Colonic mucosa (tissue), 4 donors: ENCODE measurements at regions not wholly inside any gene's neighbourhood (a gene's known extent, or its start where the extent isn't known, plus 50 kb on each side); places are given as distances from the start of the nearest gene placed in this dataset.

Experiments used
- DNase-seq: peaks from one replicate; pipeline ENCODE4 v3.0.0-alpha.2; 2020
- H3K27ac ChIP-seq: fragments of 200-600 bp; one replicate; pipeline ENCODE4 v1.8.0; 2021
- H3K27me3 ChIP-seq: fragments of 200-600 bp; one replicate; pipeline ENCODE4 v1.8.0; 2021
- H3K36me3 ChIP-seq: fragments of 200-600 bp; one replicate; pipeline ENCODE4 v1.8.0; 2021
- H3K4me1 ChIP-seq: fragments of 200-600 bp; one replicate; pipeline ENCODE4 v1.8.0; 2021; ENCODE audit warnings: mild to moderate bottlenecking
- H3K4me3 ChIP-seq: fragments of 200-600 bp; one replicate; pipeline ENCODE4 v1.8.0; 2021
- H3K9ac ChIP-seq, 2 donors: one replicate each; pipeline ENCODE4 v1.7.0; 2013; ENCODE audit warnings: control low read depth in 2 of 2, low read depth in 2 of 2, low read length in 2 of 2
- H3K9me3 ChIP-seq: fragments of 200-600 bp; one replicate; pipeline ENCODE4 v1.8.0; 2021
- CTCF ChIP-seq: fragments of 200-600 bp; IDR thresholded peaks from one replicate; pipeline ENCODE4 v1.8.0; 2022; ENCODE audit warnings: antibody characterized with exemption, mild to moderate bottlenecking
- intact Hi-C: fragments of 100-400 bp; cut with DNase I; formaldehyde crosslinking; loops from one replicate; pipeline ENCODE4 v1.14.1; 2022
- donor health status: healthy.
- donor health status: DM: no; HTN: no; CAD: no.
- donor health status: DM: no; HTN: no; CAD: no.

- TF ChIP-seq CTCF: no peak
- no peak overlapping the region for H3K27ac ChIP-seq
- no peak for DNase-seq
- no peaks in the 10 kb centered on the region for H3K36me3 ChIP-seq
- intact Hi-C loops: no loop called here
- no peak overlapping the region for H3K4me3 ChIP-seq
- H3K9ac ChIP-seq: no peak overlapping the region
- H3K9me3 ChIP-seq: no peaks in the 10 kb centered on the region
- no peaks in the 10 kb centered on the region for H3K27me3 ChIP-seq
- H3K4me1 ChIP-seq: no peaks in the 10 kb centered on the region
Measured at GRCh38 chr4:115356176-115356575, 242.8 kb upstream of the NDST4 start.

- Histone ChIP-seq H3K36me3 (no peaks in the 10 kb centered on the region), H3K27me3 (no peaks in the 10 kb centered on the region), H3K9ac (no peak overlapping the region), H3K4me3 (no peak overlapping the region), H3K9me3 (no peaks in the 10 kb centered on the region), H3K4me1 (no peaks in the 10 kb centered on the region), H3K27ac (no peak overlapping the region)
- DNase-seq: no peak
- intact Hi-C loops: no loop called here
- TF ChIP-seq CTCF: no peak
Measured at GRCh38 chr4:115355329-115355728, 241.9 kb upstream of the NDST4 start.

GRCh38 chr4:115353370-115353769 lies 239.9 kb upstream of the NDST4 start:
- Histone ChIP-seq H3K9me3 (no peaks in the 10 kb centered on the region), H3K27me3 (no peaks in the 10 kb centered on the region), H3K4me3 (no peak overlapping the region), H3K9ac (no peak overlapping the region), H3K4me1 (no peaks in the 10 kb centered on the region), H3K27ac (no peak overlapping the region), H3K36me3 (no peaks in the 10 kb centered on the region)
- intact Hi-C loops: no loop called here
- DNase-seq: no peak
- no peak for TF ChIP-seq CTCF

- Histone ChIP-seq H3K27me3 (no peaks in the 10 kb centered on the region), H3K9me3 (no peaks in the 10 kb centered on the region), H3K27ac (no peak overlapping the region), H3K36me3 (no peaks in the 10 kb centered on the region), H3K4me3 (no peak overlapping the region), H3K9ac (no peak overlapping the region), H3K4me1 (no peaks in the 10 kb centered on the region)
- no peak for DNase-seq
- TF ChIP-seq CTCF: no peak
- intact Hi-C loops: no loop called here
Measured at GRCh38 chr4:115343171-115343570, 229.8 kb upstream of the NDST4 start.

GRCh38 chr4:115334736-115335411 lies 221.5 kb upstream of the NDST4 start:
- Histone ChIP-seq H3K4me1 (no peaks in the 10 kb centered on the region), H3K27ac (no peak overlapping the region), H3K9ac (no peak overlapping the region), H3K4me3 (no peak overlapping the region), H3K9me3 (no peaks in the 10 kb centered on the region), H3K27me3 (no peaks in the 10 kb centered on the region), H3K36me3 (no peaks in the 10 kb centered on the region)
- intact Hi-C loops: no loop called here
- TF ChIP-seq CTCF: no peak
- no peak for DNase-seq
